HPDE6-E6E7 (cell line): ENCODE measurements at regions not wholly inside any gene's neighbourhood (a gene's known extent, or its start where the extent isn't known, plus 50 kb on each side); places are given as distances from the start of the nearest gene placed in this dataset.
"Not testable (repeated sequence)": the region's sequence is repeated elsewhere in the genome, so short reads cannot be mapped to it uniquely, and the experiment has no call there.

Experiments
- DNase-seq: peaks from one replicate; pipeline ENCODE4 v3.0.0; 2011; ENCODE audit warnings: missing footprints; ENCODE audit errors: extremely low spot score

GRCh38 chr21:18826562-18826961, 423.0 kb upstream of the TMPRSS15 start:
- DNase-seq: no peak

- no peak for DNase-seq
Measured at GRCh38 chr21:18831942-18832676, 428.5 kb upstream of the TMPRSS15 start.

GRCh38 chr21:18832950-18833349, 429.4 kb upstream of the TMPRSS15 start:
- DNase-seq: peak; percentile 10

GRCh38 chr21:18834121-18834520, 430.5 kb upstream of the TMPRSS15 start:
- DNase-seq: not testable (repeated sequence)

- no peak for DNase-seq
Measured at GRCh38 chr21:18840239-18840638, 436.7 kb upstream of the TMPRSS15 start.

DNA sequence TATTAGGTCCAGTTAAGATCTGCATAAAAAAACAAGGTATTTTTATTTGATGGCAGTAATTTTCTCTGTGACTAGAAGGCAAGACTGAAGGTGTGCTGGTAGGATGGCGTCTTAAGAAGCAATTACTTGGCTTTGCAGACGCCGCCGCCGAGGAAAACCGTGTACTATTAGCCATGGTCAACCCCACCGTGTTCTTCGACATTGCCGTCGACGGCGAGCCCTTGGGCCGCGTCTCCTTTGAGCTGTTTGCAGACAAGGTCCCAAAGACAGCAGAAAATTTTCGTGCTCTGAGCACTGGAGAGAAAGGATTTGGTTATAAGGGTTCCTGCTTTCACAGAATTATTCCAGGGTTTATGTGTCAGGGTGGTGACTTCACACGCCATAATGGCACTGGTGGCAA, 454.0 kb upstream of the TMPRSS15 start:
- not testable (repeated sequence) for DNase-seq

DNA sequence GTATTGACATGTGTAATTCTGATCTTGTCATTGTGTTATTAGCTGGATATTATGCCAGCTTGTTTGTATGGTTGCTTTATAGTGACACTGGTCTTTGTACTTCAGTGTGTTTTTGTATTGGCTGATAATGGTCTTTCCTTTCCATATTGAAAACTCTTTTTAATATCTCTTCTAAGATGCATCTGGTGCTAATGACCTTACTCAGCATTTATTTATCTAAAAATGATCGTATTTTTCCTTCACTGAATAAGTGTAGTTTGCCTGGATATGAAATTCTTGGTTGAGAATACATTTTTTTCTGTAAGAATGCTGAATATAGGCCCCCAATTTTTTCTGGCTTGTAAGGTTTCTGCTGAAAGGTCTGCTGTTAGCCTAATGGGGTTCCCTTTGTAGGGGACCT, 465.5 kb upstream of the TMPRSS15 start:
- DNase-seq: no peak

DNA sequence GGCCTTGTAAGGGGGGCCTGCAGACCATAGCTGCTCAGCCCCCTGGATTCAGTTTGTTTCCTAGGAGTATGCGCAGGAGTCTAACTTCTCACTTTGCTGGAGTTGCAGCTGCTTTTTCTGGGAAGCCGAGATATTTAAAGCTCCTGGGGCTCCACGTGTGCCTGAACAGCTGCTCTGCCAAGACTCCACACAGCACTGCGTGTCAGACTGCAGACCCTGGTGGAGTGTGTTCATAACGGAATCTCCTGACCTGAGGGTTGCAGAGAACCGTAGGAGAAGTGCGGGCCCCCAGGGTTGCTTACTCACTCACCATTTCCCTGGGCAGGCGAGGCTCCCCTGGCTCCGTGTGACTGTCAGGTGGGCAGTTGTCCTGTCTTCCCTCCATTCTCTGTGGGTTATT, 474.3 kb upstream of the TMPRSS15 start:
- no peak for DNase-seq

DNA sequence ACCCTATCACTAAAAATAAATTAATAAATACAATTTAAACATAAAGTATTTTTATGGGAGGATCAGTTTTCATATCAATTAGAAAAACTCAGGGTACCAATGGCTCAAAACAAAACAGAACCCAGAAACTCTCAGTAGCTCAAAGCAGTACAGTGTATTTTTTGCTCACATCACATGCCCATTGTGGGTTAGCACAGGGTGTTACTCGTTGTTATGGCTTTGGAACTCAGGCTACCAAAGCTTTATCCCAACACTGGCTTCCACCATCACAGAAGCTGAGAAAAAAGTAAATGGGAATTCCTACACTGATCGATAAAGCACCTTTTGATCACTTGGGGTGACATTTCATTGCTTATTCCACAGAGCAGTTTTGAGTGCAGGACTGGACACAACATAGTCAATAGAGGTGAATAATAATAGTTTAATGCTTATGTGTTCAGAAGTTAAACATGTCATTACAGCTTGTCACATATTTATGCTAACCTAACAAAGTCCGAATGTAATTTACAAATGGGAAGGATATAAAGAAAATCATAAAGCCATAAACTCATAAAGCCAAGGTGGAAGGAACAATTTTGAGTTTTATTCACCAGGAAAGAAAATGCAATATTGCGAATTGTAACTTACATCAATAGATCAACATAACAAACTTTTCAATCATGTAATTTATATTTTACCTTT, 484.5 kb upstream of the TMPRSS15 start:
- no peak for DNase-seq

DNA sequence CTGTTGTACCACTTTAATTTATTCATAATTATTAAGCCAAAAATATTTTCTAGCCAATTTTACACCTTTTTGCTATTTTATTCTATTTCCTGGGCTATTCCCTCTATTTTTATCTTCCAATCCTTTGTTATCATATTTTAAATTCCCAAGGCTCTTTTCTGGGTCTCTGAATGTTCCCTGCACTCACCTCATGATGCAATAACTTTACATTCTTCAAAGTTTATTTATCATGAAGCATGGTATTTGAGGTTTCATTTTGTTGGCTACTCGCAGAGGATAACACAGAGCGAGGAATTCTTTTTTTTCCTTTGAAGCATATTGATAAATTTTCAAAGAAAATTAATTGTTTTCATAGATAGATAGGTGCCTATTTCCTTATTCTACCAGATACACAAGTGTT, 489.8 kb upstream of the TMPRSS15 start:
- no peak for DNase-seq

DNA sequence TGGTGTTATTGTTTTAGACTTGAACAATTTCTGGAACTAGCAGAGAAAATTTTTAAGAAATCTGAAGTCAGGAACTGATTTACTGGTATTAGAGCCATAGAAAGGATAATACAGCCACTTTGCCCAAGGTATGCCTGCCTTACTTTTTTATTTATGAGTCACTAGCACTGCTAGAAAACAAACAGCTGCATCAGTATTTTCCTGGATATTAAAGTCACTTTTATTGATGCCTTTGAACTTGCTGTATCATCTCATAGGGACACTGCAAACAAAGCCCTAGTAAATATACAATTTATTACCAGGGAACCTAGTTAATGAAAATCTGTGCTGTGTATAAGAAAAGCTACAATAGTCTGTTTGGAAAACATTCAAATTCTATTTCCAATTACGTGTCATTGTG, 490.8 kb upstream of the TMPRSS15 start:
- DNase-seq: no peak

DNA sequence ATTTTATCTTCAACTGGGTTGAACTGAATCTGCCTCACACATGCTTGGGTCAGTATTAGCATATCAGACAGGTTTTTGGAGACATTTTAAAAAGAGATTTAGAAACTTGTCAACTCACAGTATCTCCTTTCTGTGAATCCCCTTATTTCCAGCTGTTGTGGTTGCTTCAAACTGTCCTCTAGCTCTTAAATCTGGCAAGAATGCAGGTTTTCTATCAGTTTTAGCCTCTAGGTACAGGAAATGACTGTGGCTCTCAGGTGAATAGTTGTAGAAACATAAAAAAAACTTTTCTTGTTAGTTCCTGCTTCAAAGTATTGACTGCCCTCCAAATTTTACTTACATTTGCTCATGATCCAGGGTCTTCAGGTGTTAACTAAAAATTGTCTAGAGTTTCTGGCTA, 495.7 kb upstream of the TMPRSS15 start:
- no peak for DNase-seq

- DNase-seq: no peak
Measured at GRCh38 chr21:18902660-18903059, 499.1 kb upstream of the TMPRSS15 start.

- DNase-seq: no peak
Measured at GRCh38 chr21:18907076-18907475, 503.5 kb upstream of the TMPRSS15 start.

DNA sequence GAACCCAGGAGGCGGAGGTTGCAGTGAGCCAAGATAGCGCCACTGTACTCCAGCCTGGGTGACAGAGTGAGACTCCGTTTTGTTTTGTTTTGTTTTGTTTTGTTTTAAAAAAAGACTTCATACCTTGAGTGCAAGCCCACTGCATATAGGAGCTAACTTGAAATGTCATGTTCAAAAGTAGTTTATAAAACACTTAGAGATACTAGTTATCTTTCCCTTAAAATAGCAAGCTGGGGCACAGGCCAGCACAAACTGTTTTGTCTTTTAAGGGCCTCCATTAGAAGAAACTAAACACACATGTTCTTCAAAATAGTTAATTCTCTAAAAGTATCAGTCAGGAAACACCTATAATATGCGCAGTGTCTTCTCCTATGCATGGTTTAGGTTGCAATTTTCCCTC, 505.1 kb upstream of the TMPRSS15 start:
- DNase-seq: no peak

- DNase-seq: no peak
Measured at GRCh38 chr21:18913914-18914313, 510.3 kb upstream of the TMPRSS15 start.

- DNase-seq: no peak
Measured at GRCh38 chr21:18914570-18914969, 511.0 kb upstream of the TMPRSS15 start.

DNA sequence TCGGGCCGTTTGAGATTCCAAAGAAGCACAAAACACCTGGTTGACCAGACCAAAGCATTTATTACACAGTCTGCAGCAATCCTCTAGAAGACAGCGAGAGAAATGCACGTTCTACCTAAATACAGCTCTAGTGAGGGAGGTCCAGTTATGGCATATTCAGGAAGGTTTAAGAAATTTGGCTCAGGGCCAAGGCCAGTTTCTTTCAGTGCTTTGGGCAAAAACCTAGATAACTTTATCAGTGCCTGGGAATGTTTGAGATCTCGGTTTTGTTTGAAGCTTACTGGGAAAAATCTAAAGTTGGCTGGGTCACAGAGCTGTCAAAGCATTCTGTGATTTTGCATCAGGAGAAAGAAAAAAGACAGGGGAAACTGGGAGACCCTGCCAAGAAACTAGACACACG, 514.0 kb upstream of the TMPRSS15 start:
- DNase-seq: no peak

- DNase-seq: no peak
Measured at GRCh38 chr21:18931237-18931636, 527.7 kb upstream of the TMPRSS15 start.

- DNase-seq: no peak
Measured at GRCh38 chr21:18937337-18937736, 533.8 kb upstream of the TMPRSS15 start.

- DNase-seq: no peak
Measured at GRCh38 chr21:18940791-18941190, 537.2 kb upstream of the TMPRSS15 start.

DNA sequence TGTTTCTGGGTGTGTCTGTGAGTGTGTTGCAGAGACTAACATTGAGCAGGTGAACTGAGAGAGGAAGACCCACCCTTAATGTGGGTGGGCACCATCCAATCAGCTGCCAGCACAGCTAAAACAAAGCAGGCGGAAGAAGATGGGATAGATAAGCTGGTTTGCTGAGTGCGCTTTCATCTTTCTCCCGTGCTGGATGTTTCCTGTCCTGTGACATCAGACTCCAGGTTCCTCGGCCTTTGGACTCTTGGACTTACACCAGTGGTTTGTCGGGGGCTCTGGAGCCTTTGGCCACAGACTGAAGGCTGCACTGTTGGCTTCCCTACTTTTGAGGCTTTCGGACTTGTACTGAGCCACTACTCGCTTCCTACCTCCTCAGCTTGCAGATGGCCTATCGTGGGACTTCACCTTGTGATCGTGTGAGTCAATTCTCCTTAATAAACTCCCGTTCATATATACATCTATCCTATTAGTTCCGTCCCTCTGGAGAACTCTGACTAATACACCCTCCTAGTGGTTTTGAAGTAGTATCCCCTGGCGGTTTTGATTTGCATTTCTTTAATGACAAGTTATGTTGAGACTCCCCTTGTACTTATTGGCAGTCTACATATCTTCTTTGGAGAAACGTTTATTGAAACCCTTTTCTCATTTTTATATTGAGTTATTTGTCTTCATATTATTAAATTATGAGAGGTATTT, 546.6 kb upstream of the TMPRSS15 start:
- no peak for DNase-seq
